ENCODE measurements at regions not wholly inside any gene's neighbourhood (a gene's known extent, or its start where the extent isn't known, plus 50 kb on each side); places are given as distances from the start of the nearest gene placed in this dataset.

DNA sequence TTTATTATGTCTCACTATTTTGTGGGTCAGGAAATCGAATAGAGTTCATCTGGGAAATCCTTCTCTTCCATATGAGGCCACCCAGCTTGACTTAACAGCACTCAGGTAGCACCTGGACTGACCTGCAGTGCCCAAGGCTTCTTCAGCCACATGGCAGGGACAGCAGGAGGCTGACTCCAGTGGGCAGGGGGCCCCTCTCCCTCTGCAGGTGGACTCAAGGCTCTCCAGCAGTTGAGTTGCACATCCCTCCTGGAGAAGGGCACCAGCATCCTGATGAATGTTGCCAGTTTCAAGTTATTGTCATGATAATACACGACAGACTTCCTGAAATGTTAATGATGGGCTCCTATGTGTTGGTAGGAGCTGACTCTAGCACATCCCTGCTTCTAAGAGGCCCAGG, 338.1 kb upstream of the RAB6C start (continued):
- TF ChIP-seq KHSRP (IDR thresholded peaks at IDR 0.05) (no peak), TFAP4 (CRISPR knock-in tag; IDR thresholded peaks at IDR 0.05; ENCODE audit: borderline replicate concordance) (no peak), ZNF175 (CRISPR knock-in tag; IDR thresholded peaks at IDR 0.05; ENCODE audit: low read depth) (no peak)
- TF ChIP-seq, protein P1, sequence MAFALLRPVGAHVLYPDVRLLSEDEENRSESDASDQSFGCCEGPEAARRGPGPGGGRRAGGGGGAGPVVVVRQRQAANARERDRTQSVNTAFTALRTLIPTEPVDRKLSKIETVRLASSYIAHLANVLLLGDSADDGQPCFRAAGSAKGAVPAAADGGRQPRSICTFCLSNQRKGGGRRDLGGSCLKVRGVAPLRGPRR (CRISPR knock-in tag; IDR thresholded peaks at IDR 0.05): no peak
- TF ChIP-seq, protein P2, sequence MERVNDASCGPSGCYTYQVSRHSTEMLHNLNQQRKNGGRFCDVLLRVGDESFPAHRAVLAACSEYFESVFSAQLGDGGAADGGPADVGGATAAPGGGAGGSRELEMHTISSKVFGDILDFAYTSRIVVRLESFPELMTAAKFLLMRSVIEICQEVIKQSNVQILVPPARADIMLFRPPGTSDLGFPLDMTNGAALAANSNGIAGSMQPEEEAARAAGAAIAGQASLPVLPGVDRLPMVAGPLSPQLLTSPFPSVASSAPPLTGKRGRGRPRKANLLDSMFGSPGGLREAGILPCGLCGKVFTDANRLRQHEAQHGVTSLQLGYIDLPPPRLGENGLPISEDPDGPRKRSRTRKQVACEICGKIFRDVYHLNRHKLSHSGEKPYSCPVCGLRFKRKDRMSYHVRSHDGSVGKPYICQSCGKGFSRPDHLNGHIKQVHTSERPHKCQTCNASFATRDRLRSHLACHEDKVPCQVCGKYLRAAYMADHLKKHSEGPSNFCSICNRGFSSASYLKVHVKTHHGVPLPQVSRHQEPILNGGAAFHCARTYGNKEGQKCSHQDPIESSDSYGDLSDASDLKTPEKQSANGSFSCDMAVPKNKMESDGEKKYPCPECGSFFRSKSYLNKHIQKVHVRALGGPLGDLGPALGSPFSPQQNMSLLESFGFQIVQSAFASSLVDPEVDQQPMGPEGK (CRISPR knock-in tag; IDR thresholded peaks at IDR 0.05; ENCODE audit: borderline replicate concordance): no peak

DNA sequence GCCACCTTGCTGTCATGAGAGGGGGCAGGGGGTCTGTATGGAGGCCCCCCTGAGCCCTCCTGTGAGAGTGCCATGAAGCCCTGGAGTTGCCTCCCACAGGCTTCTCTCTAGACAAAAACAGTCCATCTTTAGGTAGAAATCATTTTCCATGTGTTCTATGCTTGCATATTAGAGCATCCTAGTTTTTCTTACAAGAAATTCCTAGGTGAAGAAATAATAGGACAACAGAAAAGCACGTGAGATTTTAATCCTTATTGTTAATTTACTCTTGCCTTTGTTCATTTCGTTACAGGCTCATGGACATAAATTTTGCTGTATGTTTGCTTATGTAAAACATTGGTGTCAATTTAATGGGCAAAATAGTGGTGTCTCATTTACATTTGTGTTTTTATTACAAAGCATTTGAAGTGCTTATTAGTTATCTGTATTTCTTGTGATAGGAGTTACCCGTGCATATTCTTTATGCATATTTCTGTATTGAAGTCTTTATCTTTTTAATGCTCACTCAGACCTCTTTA, 336.9 kb upstream of the RAB6C start:
- H3K36me3 ChIP-seq (ENCODE audit: control insufficient read depth, insufficient read depth, low read length): no peaks in the 10 kb centered on the region
- ChIA-PET CTCF (ENCODE audit: low intra/inter-chr PET ratio) (no interaction called here), POLR2A (no interaction called here)
- no peaks in the 10 kb centered on the region for H3K9me3 ChIP-seq (replicated peaks; ENCODE audit: control insufficient read depth, insufficient read depth, low read depth, low read length)
- H3K79me2 ChIP-seq (ENCODE audit: control insufficient read depth, insufficient read depth, low read length): no peaks in the 10 kb centered on the region
- BruUV-seq (replicated peaks): no TSS peak
- peaks cover 0 to 10% of the 10 kb centered on the region in 2 experiments; a peak in 1 of 5 replicates for H3K27me3 ChIP-seq (ENCODE audit: control insufficient read depth in 2 of 2, insufficient read depth in 2 of 2, low read length in 2 of 2)
- H3K4me1 ChIP-seq (replicated peaks in 1 of 2; ENCODE audit: control insufficient read depth in 2 of 2, insufficient read depth in 2 of 2, low read length in 2 of 2): peaks cover 3 to 5% of the 10 kb centered on the region in 2 experiments; a peak in 3 of 5 replicates
- no peak overlapping the region for H3K4me2 ChIP-seq (ENCODE audit: insufficient read depth, low read length)
- H2AFZ ChIP-seq (ENCODE audit: low read depth, low read length): no peak overlapping the region
- no peak overlapping the region for H3K4me3 ChIP-seq
- ATAC-seq (no peak), DNase-seq (ENCODE audit: extremely low read depth in 1 of 4, low spot score in 3 of 4) (no peak), FAIRE-seq (no peak)
- no peaks in the 10 kb centered on the region for H3K9me1 ChIP-seq (ENCODE audit: control insufficient read depth, insufficient read depth, low read length)
- 0% methylated on average over 3 of the region's 3 CpGs for WGBS (ENCODE audit: insufficient coverage, low coverage, missing lambda C conversion rate)
- intact Hi-C loops (cut with micrococcal nuclease) (no loop called here), in situ Hi-C loops (cut with MboI) (no loop called here)
- no peaks in the 10 kb centered on the region for H4K20me1 ChIP-seq (replicated peaks; ENCODE audit: control insufficient read depth, insufficient read depth, low read length)
- H3K9ac ChIP-seq (ENCODE audit: insufficient read depth in 1 of 2, low read depth in 2 of 2, low read length in 2 of 2): no peak overlapping the region
- no peak overlapping the region for H3K27ac ChIP-seq (ENCODE audit: extremely low read depth, low read depth, low read length)
- TF ChIP-seq MAFK (IDR thresholded peaks at IDR 0.05; ENCODE audit: low read length): no peak
- TF ChIP-seq PURB (CRISPR knock-in tag; IDR thresholded peaks at IDR 0.05; ENCODE audit: low read depth): no peak
- no peak for TF ChIP-seq NR1H2 (CRISPR knock-in tag; IDR thresholded peaks at IDR 0.05)
- TF ChIP-seq ZNF347 (CRISPR knock-in tag; IDR thresholded peaks at IDR 0.05; ENCODE audit: low read depth): no peak
- TF ChIP-seq, protein P3, sequence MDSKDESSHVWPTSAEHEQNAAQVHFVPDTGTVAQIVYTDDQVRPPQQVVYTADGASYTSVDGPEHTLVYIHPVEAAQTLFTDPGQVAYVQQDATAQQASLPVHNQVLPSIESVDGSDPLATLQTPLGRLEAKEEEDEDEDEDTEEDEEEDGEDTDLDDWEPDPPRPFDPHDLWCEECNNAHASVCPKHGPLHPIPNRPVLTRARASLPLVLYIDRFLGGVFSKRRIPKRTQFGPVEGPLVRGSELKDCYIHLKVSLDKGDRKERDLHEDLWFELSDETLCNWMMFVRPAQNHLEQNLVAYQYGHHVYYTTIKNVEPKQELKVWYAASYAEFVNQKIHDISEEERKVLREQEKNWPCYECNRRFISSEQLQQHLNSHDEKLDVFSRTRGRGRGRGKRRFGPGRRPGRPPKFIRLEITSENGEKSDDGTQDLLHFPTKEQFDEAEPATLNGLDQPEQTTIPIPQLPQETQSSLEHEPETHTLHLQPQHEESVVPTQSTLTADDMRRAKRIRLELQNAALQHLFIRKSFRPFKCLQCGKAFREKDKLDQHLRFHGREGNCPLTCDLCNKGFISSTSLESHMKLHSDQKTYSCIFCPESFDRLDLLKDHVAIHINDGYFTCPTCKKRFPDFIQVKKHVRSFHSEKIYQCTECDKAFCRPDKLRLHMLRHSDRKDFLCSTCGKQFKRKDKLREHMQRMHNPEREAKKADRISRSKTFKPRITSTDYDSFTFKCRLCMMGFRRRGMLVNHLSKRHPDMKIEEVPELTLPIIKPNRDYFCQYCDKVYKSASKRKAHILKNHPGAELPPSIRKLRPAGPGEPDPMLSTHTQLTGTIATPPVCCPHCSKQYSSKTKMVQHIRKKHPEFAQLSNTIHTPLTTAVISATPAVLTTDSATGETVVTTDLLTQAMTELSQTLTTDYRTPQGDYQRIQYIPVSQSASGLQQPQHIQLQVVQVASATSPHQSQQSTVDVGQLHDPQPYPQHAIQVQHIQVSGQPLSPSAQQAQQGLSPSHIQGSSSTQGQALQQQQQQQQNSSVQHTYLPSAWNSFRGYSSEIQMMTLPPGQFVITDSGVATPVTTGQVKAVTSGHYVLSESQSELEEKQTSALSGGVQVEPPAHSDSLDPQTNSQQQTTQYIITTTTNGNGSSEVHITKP (IDR thresholded peaks at IDR 0.05; ENCODE audit: partially characterized antibody): no peak
- no peak for TF ChIP-seq BRF1 (IDR thresholded peaks at IDR 0.05; ENCODE audit: borderline replicate concordance, extremely low read depth, insufficient read length)
- TF ChIP-seq FOXO4 (CRISPR knock-in tag; IDR thresholded peaks at IDR 0.05): no peak
- TF ChIP-seq ESRRA (IDR thresholded peaks at IDR 0.05; ENCODE audit: borderline replicate concordance, low read depth): no peak
